ENCODE measurements at regions not wholly inside any gene's neighbourhood (a gene's known extent, or its start where the extent isn't known, plus 50 kb on each side); places are given as distances from the start of the nearest gene placed in this dataset.

- TF ChIP-seq CTCF (IDR thresholded peaks at IDR 0.05) (no peak), POLR2A (IDR thresholded peaks at IDR 0.05) (no peak)
Observed at GRCh38 chr4:100114909-100115308, 75.4 kb downstream of the DDIT4L start.
